ENCODE measurements at regions not wholly inside any gene's neighbourhood (a gene's known extent, or its start where the extent isn't known, plus 50 kb on each side); places are given as distances from the start of the nearest gene placed in this dataset.

- 0% methylated on average over 1 of the region's 1 CpG for WGBS (ENCODE audit: low lambda C conversion rate)
- no peak for ATAC-seq
- in situ Hi-C loops (cut with HindIII; ENCODE audit: extremely low pct_ligation_motif_present, low pct_unique_long_range_greater_than_20kb) (no loop called here), intact Hi-C loops (cut with micrococcal nuclease; ENCODE audit: unreplicated experiment) (no loop called here)
- Histone ChIP-seq H2AFZ (ENCODE audit: low read length) (no peak overlapping the region), H3K4me2 (ENCODE audit: low read depth, low read length) (no peak overlapping the region), H4K20me1 (ENCODE audit: insufficient read depth, low read length) (no peaks in the 10 kb centered on the region), H3K4me3 (replicated peaks in 1 of 3; ENCODE audit: insufficient read depth in 1 of 3, low read depth in 2 of 3, low read length in 3 of 3) (no peak overlapping the region), H3K36me3 (replicated peaks in 1 of 2; ENCODE audit: control insufficient read depth in 1 of 2, insufficient read depth in 2 of 2, low read length in 2 of 2) (no peaks in the 10 kb centered on the region), H3K79me2 (ENCODE audit: insufficient read depth, low read length) (no peaks in the 10 kb centered on the region), H3K9ac (ENCODE audit: insufficient read depth, low read depth, low read length) (no peak overlapping the region), H3K27ac (ENCODE audit: extremely low read length, insufficient read depth, low read length) (no peak overlapping the region), H3K9me3 (ENCODE audit: low read length) (no peaks in the 10 kb centered on the region), H3K27me3 (ENCODE audit: control insufficient read depth in 1 of 2, insufficient read depth in 2 of 2, low read length in 2 of 2) (no peaks in the 10 kb centered on the region), H3K4me1 (ENCODE audit: insufficient read depth, low read length) (no peaks in the 10 kb centered on the region)
- BruUV-seq (replicated peaks): no TSS peak
- no peak for DNase-seq (ENCODE audit: low spot score)
- TF ChIP-seq MXD3 (CRISPR knock-in tag; IDR thresholded peaks at IDR 0.05) (no peak), PPARG (CRISPR knock-in tag; conservative IDR thresholded peaks at IDR 0.05) (no peak), MXD4 (CRISPR knock-in tag; IDR thresholded peaks at IDR 0.05) (no peak), ZNF260 (CRISPR knock-in tag; IDR thresholded peaks at IDR 0.05; ENCODE audit: borderline replicate concordance, low read depth) (no peak), ZNF317 (CRISPR knock-in tag; IDR thresholded peaks at IDR 0.05) (no peak), RAD21 (CRISPR knock-in tag; IDR thresholded peaks at IDR 0.05) (no peak), IRF2 (CRISPR knock-in tag; IDR thresholded peaks at IDR 0.05) (no peak), MNT (IDR thresholded peaks at IDR 0.05) (no peak), GTF3A (CRISPR knock-in tag; conservative IDR thresholded peaks at IDR 0.05) (no peak), ATF7 (IDR thresholded peaks at IDR 0.05) (no peak), ATF7 (CRISPR knock-in tag; IDR thresholded peaks at IDR 0.05) (no peak), ESRRA (CRISPR knock-in tag; IDR thresholded peaks at IDR 0.05; ENCODE audit: low read depth) (no peak)
- ChIA-PET POLR2A (no interaction called here), CTCF (ENCODE audit: low intra/inter-chr PET ratio, low total read pairs) (no interaction called here)
- FAIRE-seq: no peak
Observed at GRCh38 chr10:7029672-7030071, 381.2 kb downstream of the SFMBT2 start.
